ENCODE measurements at regions not wholly inside any gene's neighbourhood (a gene's known extent, or its start where the extent isn't known, plus 50 kb on each side); places are given as distances from the start of the nearest gene placed in this dataset.

DNA sequence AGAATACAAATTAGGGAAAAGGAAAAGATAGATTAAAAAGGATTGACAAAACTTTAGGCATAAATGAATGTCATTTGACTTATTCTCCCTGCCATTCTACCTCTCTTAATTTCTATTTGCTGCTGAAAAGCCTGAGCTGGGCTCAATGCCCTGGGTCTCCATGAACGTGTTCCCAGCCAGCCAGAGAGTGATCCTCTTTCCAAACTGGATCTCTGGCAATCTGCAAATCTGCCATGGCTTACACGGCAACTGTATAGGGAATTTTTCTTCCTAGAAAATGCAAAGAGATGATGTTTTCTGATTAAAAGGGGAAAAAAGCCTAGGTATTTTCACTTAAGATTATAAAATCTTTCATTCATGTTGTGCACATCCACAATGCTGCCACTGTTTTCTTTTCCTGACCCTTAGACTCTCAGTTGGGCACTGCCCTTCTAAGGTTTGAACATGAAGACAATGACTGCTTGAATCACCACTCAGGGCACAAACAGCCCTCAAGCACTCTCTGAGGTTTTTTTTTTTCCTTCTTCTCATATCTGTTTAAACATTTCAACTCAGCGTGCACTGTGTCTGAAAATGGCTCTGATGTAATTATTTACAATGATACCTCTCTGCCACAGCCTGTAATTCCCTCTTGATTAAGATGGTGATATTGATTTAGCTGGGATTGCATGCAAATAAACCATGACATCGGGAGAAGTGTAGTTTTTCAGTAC, 60.3 kb downstream of the DACT1 start:
- no peak for DNase-seq

DNA sequence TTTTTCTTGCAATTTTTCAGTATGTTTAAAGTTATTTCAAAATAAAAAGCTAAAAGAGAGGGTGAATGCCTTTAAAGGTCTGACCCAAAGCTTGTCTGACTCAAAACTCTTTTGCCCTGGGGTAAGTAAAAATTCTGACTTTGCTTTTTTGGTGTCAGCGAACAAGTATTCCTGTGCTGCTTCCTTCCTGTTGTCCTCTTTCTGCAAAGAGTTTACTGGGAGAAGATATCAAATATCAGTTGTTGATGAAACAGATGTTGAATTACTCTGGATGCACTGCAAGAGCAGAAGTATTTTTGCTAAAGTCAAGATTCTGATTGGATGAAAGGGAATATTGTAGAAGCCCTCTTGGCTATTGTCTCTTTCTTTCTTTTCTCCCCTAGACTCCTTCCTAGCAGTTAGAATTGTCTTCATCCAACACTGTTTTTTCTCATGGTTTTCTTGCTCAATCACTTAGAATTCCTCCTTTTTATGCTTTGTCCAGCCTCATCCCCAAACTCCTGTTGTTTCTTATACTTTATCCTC, 62.0 kb downstream of the DACT1 start:
- no peak for DNase-seq

DNA sequence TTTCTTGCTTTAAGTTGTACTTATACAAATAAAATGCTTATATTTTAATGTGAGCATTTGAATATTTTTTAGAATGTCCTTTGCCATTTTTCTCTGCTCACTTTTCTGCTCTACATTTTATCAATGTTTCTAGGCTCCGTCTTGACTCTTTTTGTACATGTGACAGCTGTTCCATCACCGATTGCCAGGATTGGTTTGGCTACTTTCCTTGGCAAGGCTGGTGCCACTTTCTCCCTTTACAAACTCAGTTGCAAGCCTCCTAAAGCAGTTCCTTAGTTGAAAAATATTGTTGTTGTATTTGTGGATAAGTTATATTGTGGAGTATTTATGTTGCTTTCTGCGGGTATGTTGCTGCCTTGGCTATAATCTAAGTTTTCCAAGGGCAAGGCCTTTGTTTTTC, 63.4 kb downstream of the DACT1 start:
- no peak for DNase-seq

DNA sequence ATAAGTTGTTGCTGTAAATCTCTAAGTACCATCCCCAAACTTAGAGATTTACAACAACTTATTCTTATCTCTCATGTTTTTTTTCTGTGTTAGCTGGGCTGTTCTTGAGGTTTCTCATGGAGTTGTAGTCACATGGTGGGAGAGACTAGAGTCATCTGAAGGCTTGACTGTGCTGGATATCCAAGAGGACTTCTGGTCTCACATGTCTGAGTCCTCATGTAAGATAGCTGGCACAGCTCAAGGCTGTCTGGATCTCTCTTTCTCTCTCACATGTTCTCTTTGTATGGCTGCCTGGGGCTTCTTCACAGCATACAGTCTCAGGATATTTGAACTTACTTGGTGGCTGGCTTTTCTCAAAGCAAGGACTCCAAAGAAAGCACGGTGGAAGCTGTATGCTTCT, 63.8 kb downstream of the DACT1 start:
- DNase-seq: no peak

DNA sequence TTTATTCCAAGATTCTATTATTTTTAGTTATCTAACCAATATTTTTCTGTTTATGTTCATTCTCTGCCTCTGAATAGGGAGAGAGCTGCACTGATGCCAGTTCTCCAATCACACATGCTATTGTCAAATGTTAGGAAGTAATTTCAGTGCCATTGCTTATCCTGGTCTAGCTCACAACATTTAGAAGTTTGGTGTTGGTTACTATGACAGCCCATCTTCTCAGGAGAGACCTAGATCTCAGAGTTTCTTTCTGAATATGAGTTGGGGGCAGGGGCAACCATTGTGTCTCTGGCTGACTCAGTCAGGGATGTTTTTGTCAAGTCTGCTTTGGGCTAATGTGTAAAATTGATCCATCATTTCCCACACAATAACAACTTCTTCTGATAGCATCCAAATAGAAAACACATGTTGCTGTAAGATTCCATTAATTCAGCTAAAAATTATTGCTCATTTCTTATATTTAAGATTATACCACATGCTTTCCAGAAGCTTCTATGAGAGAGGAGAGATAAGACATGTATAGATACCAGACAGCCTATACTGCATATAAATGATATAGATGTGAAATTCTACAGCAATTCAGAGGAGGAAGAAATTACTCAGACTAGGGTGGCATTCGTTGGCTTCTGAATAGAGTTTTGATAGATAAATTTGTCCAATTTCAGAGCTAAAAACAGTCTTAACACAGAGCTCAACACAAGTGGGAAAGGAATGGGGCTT, 64.8 kb downstream of the DACT1 start:
- no peak for DNase-seq

DNA sequence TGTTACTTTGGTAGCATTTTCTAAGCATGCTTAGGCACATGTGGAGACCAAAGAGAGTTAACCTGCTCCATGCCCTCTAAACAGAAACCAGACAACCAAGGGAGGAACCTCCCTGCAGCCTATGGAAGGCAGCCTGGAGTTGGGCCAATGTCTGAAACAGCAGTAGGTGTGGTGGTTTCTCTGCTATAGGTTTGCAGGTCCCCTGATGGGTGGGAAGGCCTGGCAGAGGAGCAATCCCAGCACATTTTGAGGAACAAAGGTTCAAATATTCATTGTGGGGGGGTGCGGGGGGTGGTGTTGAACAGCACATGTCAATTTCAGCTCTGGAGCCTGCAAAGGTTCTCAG, 65.4 kb downstream of the DACT1 start:
- no peak for DNase-seq

DNA sequence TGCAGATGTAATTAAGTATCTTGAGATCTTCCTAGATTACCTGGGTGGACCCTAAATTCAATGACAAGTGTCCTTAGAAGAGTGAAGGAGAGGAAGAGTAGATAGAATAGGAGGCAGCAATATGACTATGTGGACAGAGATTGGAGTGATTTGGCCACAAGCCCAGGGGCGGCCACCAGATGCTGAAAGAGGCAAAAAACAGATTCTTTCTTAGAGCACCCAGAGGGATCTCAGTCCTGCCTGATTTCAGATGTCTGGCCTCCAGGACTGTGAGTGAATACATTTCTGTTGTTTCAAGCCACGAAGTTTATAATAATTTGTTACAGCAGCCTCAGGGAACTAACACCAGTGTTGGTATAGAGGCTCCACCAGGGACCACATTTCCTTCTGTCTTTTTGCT, 67.3 kb downstream of the DACT1 start:
- no peak for DNase-seq

DNA sequence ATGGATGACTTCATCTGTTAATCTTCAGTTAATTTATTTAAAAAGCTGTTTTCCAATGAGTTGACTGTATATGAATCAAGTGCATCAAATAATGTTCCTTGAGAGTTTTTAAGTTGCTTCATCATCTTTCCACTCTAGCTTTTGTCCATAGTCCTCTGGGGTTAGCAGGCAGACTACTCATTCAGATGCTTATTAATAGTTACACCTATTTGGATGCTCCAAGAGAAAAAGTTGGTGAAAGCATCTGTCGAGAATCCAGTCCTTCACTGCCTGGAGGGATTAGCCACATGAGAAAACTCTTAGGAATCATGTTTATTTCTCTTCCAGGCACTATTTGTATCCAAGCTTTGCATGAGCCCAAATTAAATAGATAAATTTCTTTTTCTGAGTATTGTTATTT, 70.2 kb downstream of the DACT1 start:
- DNase-seq: no peak

DNA sequence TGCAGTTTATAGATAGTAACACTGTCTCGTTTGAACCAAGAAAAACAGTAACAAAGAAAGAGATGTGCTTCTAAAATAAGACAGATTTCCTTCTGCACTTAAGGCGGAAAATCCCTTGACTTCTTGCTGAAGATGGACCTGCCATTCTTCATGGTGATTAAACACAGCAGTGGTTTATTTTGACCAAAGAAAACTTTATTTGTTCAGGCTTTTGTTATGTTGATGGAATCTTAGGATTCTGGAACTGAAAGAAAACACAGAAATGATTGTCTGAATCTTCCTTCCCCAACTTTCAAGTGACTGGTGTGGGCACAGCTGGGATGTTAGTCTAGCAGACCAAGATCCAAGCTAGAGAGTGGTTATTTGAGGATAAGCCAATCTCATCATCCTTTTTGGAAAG, 72.2 kb downstream of the DACT1 start:
- DNase-seq: no peak

DNA sequence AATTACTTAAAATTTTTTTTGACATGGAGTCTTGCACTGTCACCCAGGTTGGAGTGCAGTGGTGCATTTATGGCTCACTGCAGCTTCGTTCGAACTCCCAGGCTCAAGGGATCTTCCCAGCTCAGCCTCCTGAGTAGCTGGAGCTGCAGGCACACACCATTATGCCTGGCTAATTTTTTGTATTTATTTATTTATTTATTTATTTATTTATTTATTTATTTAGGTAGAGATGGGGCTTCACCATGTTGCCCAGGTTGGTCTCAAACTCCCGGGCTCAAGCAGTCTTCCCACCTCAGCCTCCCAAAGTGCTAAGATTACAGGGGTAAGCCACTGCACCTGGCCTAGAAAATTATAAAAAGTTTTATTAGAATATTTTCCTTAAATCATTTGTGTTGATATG, 73.6 kb downstream of the DACT1 start:
- DNase-seq: no peak

DNA sequence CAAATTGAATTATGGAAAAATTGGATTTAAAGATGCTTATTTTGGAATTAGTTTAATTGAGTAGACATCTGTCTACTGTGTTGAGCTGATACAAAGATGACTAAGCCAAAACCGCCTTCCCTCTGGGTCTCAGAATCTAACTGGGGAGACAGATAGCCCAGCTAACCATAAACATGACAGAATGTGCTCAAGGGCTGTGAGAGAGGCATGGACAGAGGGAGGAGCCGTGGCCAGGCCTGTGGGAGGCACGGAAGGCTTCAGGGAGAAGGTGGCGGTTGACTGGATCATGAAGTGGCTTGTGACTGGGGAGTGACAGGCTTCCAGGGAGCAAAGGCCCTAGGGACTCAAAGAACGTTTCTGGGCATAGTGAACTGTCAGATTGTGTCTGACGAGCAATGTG, 74.6 kb downstream of the DACT1 start:
- no peak for DNase-seq

DNA sequence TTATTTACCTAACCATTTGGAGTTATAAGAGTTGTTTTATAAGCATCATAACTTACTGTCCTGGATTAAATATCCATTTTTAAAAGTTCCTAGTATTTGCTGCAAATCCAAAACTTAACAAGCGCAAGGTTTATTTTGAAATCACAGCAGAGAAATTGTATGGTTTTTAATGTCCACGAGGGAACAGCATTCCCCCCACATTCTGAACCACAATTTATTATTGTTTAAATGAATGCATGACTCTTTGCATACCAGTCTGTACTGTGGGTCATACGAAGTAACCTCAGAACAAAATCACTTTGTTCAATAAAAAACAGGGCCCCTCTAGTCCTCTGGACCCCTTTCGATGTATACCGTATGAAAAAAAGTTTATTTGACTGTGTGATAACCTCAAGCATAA, 75.9 kb downstream of the DACT1 start:
- no peak for DNase-seq

DNA sequence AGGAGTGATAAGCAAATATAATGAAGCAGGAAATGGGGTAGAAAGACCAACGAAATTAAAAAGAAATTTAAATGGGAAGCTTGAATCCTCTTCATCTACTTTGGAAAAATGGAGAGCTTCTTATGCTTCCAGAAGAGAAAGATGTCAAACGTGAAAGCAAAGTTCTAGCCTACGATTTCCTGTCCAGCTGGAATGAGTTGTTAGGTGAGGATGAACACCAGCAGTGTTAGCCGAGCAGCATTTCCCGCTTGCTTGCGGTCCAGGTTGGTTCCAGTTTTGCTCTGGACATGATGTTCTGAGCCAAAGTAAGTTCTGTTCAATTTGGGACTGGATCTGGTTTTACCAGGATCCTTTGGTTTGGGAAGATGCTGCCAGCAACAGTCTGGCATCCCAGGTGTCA, 78.9 kb downstream of the DACT1 start:
- DNase-seq: no peak

DNA sequence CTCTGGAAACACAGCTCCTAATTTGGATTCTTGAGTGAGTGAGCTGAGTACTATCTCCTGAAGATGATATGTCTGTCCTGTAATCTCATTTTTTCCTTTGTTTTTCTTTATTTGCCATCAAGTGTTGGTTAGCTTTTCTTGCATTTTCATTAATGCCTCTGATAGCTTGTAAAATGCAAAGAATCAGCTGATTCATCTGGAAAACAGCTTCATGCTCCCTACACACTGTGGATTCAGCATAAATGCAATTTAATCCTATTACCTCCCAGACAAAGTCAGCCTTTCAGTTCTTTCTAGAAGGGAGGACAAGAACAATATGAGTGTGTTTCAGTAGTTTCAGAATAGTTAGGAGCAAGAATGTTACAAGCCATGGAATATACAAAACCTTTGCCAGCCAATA, 79.4 kb downstream of the DACT1 start:
- DNase-seq: no peak

DNA sequence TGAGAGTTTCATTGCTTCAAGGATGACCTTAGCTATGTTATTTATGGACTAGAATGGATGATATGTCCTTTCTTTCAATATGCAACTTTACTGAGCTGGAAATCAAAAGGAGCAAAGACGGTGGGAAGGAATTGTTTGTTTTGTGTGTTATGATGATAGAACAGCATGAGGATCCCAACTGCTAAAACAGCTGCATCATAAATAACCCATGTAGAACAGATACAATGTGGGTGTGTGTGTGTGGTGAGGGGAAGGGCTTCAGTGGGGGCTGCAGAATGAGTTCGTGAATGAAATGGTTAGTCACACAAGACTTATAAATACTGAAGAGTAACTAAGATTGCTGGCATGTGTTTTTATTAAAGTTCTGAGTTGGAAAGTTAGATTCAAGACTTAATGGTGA, 80.1 kb downstream of the DACT1 start:
- no peak for DNase-seq

DNA sequence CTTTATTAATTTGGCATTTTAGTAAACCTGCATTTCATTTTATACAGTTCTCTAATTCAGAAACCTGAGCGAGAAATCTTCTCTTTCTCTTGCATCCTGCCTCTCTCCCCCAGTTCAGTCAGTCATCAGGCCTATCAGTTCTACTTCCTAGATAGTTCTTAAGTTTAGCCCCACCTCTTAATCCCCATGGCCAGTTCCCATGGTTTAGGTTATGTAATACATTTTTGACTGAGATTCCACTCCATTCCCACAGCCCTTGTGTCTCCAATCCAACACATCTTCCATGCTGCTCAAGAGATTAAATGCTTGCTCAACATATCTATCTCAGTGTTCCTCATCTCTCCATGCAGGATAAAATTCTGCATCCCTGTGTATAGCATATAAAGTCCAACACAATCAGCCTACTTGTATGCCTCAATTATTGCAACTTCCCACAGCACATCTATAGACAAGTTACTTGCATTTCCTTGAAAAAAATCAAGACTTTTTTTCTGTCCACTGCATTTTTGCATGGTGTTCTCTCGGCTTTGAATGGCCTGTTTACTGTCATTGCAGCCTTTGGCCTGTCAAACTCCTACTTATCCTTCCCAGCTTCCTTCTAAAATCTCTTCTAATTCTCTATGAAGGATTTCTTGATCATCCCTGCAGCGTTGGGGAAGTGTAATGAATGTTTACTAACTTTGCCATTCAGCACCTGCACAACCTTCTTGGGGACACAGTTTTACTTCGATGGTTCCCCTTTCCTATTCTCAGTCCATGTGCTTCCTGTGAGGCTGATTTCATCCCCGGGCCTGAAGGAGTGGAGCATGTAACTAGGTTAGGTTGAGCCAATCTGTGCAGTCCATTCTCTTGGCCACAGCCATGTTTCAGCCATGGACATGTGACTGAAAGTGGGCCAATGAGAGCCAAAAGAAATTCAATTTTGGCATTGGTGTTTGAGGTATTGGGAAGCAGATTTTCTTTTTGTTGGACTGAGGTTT, 80.8 kb downstream of the DACT1 start:
- DNase-seq: no peak

DNA sequence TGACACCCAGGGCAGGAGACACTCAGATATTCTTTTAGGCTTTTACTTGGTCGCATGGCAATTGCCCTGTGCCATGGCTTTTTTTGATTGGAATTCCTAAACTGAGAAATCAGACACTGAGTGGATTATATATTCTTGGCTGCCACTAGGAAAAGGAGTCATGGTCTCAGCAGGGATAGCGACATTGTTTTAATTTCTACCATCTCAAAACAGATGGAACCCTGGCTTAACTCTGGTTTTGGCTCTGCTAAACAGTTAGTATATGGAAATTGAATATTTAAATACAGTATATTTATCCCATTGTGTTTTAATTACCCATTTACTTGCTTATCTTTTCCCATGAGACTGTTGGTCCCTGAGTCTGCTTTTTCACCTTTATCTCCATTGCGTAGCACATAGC, 84.0 kb downstream of the DACT1 start:
- DNase-seq: no peak

DNA sequence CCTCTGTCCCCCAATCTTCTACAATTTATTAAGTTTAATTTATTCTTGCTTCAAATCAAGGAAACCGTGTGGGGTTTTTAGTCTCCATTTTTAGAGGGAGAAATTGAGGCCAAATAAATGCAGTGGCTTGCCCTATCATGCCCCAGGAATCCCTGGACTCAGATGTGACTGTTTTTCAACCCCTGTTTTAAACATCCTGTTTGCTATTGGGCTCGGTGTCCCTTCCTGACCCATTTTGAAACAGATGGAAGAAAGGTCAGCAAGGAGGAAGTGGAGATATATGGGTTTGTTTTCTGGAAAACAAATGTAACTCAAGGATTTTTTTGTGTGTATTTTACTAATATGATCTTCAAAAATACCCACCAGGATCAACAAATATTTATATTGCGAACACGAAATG, 84.7 kb downstream of the DACT1 start:
- no peak for DNase-seq

DNA sequence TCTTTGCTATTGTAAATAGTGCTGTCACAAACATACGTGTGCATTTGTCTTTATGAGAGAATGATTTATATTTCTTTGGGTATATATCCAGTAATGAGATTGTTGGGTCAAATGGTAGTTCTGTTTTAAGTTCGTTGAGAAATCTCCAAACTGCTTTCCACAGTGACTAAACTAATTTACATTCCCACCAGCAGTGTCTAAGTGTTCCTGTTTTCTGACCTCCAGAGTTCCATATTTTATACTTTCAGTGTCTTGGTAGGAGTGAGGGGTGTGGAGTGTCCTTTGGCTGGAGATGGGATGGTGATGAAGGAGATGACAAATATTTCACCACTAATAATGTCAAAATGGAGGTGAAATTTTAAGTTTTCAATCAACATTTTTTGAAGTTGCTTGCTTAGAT, 86.4 kb downstream of the DACT1 start:
- DNase-seq: no peak

DNA sequence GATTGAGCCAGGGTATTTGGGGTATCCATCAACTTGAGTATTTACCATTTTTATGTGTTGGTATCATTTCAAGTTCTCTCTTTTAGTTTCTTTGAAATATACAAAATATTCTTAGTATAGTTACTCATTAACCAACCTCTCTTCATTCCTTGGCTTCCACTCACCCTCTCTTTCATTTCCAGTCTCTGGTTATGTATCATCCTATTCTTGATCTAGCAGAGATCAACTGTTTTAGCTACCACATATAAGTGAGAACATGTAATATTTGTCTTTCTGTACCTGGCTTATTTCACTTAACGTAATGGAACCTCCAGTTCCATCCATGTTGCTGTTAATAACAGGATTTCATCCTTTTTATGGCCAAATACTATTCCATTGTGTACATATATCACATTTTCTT, 86.9 kb downstream of the DACT1 start:
- no peak for DNase-seq

DNA sequence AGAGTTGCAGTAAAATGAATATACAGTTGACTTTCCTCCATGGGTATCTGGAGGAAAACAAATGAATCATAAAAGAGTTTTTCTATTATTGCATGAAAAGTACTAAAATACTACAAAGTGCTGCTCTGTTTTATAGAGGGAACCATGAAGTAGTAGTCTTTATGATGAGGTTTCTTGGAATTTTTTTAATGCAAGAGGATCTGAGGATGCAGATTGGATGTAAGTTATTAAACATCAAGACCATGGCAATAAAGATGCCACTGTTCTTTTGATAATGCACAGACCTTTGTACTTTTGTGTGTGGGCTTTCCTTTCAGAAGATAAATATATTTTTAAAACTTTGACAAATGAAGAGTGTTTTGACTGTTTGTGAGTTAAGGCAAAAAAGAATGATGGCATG, 87.5 kb downstream of the DACT1 start:
- DNase-seq: no peak

DNA sequence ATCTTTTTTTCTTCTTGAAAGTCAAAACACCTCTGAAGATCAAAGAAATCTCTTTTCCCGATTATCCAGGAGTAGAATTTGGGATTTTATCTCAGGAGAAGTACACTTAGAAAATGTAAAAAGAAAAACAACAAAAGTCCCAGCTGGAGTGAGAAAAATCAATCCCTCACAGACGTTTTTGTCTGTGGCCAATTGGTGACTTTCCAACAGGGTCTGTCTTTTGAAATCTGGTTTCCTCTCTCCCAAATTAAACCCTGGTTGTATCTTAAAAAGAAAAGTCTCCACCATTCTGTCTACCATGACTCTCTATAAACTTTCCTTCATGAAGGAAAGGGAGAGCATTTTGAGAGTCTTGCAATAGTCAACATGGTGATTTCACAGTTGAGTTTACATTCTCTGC, 88.1 kb downstream of the DACT1 start:
- DNase-seq: no peak

DNA sequence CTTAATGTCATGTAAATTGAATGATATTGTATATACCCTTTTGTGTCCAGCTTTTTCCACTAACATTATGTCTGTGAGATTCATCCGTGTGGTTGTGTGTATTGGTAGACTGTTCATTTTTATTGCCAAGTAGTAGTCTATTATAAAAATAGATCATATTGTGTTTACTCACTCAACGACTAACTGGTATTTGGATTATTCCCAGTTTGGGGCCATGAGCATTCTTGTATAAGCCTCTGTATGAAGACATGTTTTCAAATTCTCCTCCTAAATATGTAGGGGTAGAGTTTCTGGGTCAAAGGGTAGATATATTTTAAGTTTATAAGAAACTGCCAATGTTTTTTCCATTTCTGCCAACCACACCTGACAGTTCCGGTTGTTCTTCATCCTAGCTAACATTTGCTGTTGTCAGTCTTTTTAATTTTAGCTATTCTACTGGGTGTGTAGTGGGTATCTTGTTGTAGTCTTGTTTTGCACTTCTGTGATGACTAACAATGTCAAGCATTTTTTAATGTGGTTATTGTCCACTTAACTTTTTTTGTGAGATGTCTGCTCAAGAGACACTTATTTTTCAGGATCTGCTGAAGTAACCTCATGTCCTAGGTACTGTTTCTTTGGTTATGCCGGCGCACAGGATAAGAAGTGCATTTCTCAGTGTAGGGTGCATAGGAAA, 93.2 kb downstream of the DACT1 start:
- DNase-seq: no peak

Measured in stimulated activated CD4-positive, alpha-beta T cell treated with anti-CD3 and anti-CD28 coated beads, Interleukin-15, amount 100 ng/mL, for 24 hours (primary cell).